IMR-90 (cell line): ENCODE measurements at regions not wholly inside any gene's neighbourhood (a gene's known extent, or its start where the extent isn't known, plus 50 kb on each side); places are given as distances from the start of the nearest gene placed in this dataset.

Source experiments
- ATAC-seq: fragments of 200-7000 bp; cut with Tn5 transposase; 2 replicates; pipeline ENCODE4 v1.9.1; 2020; ENCODE audit warnings: low read depth, mild to moderate bottlenecking, moderate library complexity
- BruUV-seq: library from RNA; stranded (reverse); fragments of 400-500 nt; replicated peaks from 2 replicates; lab custom pipeline; 2021; lab: Mats Ljungman, UMichigan
- CTCF ChIA-PET: fragments of 300-600 bp; formaldehyde crosslinking; extraction: SDS; loops from one replicate; lab custom pipeline; 2021; ENCODE audit warnings: antibody characterized with exemption; lab: Yijun Ruan, JAX
- POLR2A ChIA-PET: fragments of 300-600 bp; sonication (Branson Sonifier 250); formaldehyde crosslinking; loops from one replicate; lab custom pipeline; 2022; ENCODE audit warnings: antibody characterized with exemption; ENCODE audit not compliant: unreplicated experiment; lab: Charles Lee
- DNase-seq: peaks from one replicate; pipeline ENCODE4 v3.0.0; 2013
- H2AFZ ChIP-seq: replicated peaks from 2 replicates; pipeline ENCODE3; 2013; ENCODE audit warnings: low read length, mild to moderate bottlenecking; ENCODE audit not compliant: poor library complexity
- H2AK5ac ChIP-seq: 2 replicates; pipeline ENCODE4 v1.6.1; 2013; ENCODE audit warnings: low read depth, low read length, inconsistent platforms
- H2AK9ac ChIP-seq: replicated peaks from 2 replicates; pipeline ENCODE3; 2013; ENCODE audit warnings: mild to moderate bottlenecking, low read depth, low read length, moderate library complexity; ENCODE audit not compliant: poor library complexity
- H2BK120ac ChIP-seq: 2 replicates; pipeline ENCODE4 v1.6.1; 2013; ENCODE audit warnings: low read depth, low read length, inconsistent platforms
- H2BK15ac ChIP-seq: 3 replicates; pipeline ENCODE4 v1.6.1; 2013; ENCODE audit warnings: low read depth, low read length, inconsistent platforms
- H2BK20ac ChIP-seq: 2 replicates; pipeline ENCODE4 v1.6.1; 2013; ENCODE audit warnings: low read depth, mild to moderate bottlenecking, inconsistent platforms, low read length, moderate library complexity
- H2BK5ac ChIP-seq: 2 replicates; pipeline ENCODE4 v1.6.1; 2013; ENCODE audit warnings: mild to moderate bottlenecking, low read depth, low read length, inconsistent platforms; ENCODE audit not compliant: poor library complexity, severe bottlenecking
- H3K14ac ChIP-seq: replicated peaks from 2 replicates; pipeline ENCODE4 v1.6.1; 2013; ENCODE audit warnings: low read depth, low read length, inconsistent platforms
- H3K18ac ChIP-seq: 2 replicates; pipeline ENCODE4 v1.6.1; 2013; ENCODE audit warnings: low read depth, low read length, control low read depth
- H3K23ac ChIP-seq: 2 replicates; pipeline ENCODE4 v1.6.1; 2013; ENCODE audit warnings: low read depth, low read length, inconsistent platforms
- H3K27ac ChIP-seq: 2 replicates; pipeline ENCODE4 v1.5.1; 2013; ENCODE audit warnings: mild to moderate bottlenecking, control low read depth, low read length; ENCODE audit not compliant: insufficient read depth
- H3K27me3 ChIP-seq: 2 replicates; pipeline ENCODE4 v1.6.1; 2013; ENCODE audit warnings: low read length; ENCODE audit not compliant: control insufficient read depth, insufficient read depth
- H3K36me3 ChIP-seq: 2 replicates; pipeline ENCODE4 v1.6.1; 2013; ENCODE audit warnings: low read length, mixed read lengths; ENCODE audit not compliant: control insufficient read depth, insufficient read depth
- H3K4ac ChIP-seq: 2 replicates; pipeline ENCODE4 v1.6.1; 2013; ENCODE audit warnings: low read depth, low read length, inconsistent platforms
- H3K4me1 ChIP-seq: 2 replicates; pipeline ENCODE4 v1.6.1; 2013; ENCODE audit warnings: low read length, mixed read lengths; ENCODE audit not compliant: control insufficient read depth, insufficient read depth
- H3K4me2 ChIP-seq: 2 replicates; pipeline ENCODE4 v1.6.1; 2013; ENCODE audit warnings: low read depth, mild to moderate bottlenecking, control low read depth, low read length, moderate library complexity
- H3K4me3 ChIP-seq: 2 replicates; pipeline ENCODE4 v1.5.1; 2013; ENCODE audit warnings: low read depth, mild to moderate bottlenecking, control low read depth, low read length, moderate library complexity; ENCODE audit not compliant: insufficient read depth
- H3K56ac ChIP-seq: 2 replicates; pipeline ENCODE4 v1.6.1; 2013; ENCODE audit warnings: low read length, inconsistent platforms; ENCODE audit not compliant: insufficient read depth; ENCODE audit errors: extremely low read depth
- H3K79me1 ChIP-seq, 2 experiments: 2 replicates each; pipeline ENCODE4 v1.6.1; 2013; ENCODE audit warnings: low read length in 2 of 2, inconsistent platforms in 1 of 2, low read depth in 1 of 2
- H3K9ac ChIP-seq: 2 replicates; pipeline ENCODE4 v1.6.1; 2013; ENCODE audit warnings: low read depth, low read length, control low read depth
- H3K9me1 ChIP-seq: 2 replicates; pipeline ENCODE4 v1.6.1; 2013; ENCODE audit warnings: low read length, inconsistent platforms; ENCODE audit not compliant: insufficient read depth
- H3K9me3 ChIP-seq: 2 replicates; pipeline ENCODE4 v1.6.1; 2013; ENCODE audit warnings: low read length; ENCODE audit not compliant: control insufficient read depth, insufficient read depth
- H4K20me1 ChIP-seq: 2 replicates; pipeline ENCODE4 v1.6.1; 2013; ENCODE audit warnings: low read length, inconsistent platforms; ENCODE audit not compliant: insufficient read depth
- H4K5ac ChIP-seq: 2 replicates; pipeline ENCODE4 v1.6.1; 2013; ENCODE audit warnings: mild to moderate bottlenecking, low read depth, low read length, control low read depth
- H4K8ac ChIP-seq, 2 experiments: 2 replicates each; pipeline ENCODE4 v1.6.1; 2013; ENCODE audit warnings: low read depth in 2 of 2, low read length in 2 of 2, control low read depth in 1 of 2, inconsistent platforms in 1 of 2
- H4K91ac ChIP-seq: 2 replicates; pipeline ENCODE4 v1.6.1; 2013; ENCODE audit warnings: low read depth, low read length, inconsistent platforms; ENCODE audit not compliant: insufficient read depth
- BHLHE40 ChIP-seq: fragments of 150-350 bp; IDR thresholded peaks from 2 replicates; pipeline ENCODE4 v1.6.1; 2016; ENCODE audit warnings: mild to moderate bottlenecking, low read depth, low read length
- CEBPB ChIP-seq: IDR thresholded peaks from 2 replicates; pipeline ENCODE4 v1.6.1; 2012; ENCODE audit warnings: low read depth, low read length, improper control_type of control experiment
- CHD1 ChIP-seq: IDR thresholded peaks from 2 replicates; pipeline ENCODE4 v1.6.1; 2012; ENCODE audit warnings: low read depth, low read length, improper control_type of control experiment
- CTCF ChIP-seq: conservative IDR thresholded peaks from 2 replicates; pipeline ENCODE4 v1.5.1; 2012; ENCODE audit warnings: mild to moderate bottlenecking, low read depth, low read length, improper control_type of control experiment
- FOS ChIP-seq: fragments of 150-350 bp; IDR thresholded peaks from 2 replicates; pipeline ENCODE4 v1.6.1; 2016; ENCODE audit warnings: low read depth, low read length
- MAFK ChIP-seq: IDR thresholded peaks from 2 replicates; pipeline ENCODE4 v1.6.1; 2012; ENCODE audit warnings: low read depth, low read length, improper control_type of control experiment
- MAZ ChIP-seq: IDR thresholded peaks from 2 replicates; pipeline ENCODE4 v1.6.1; 2012; ENCODE audit warnings: low read depth, mild to moderate bottlenecking, low read length, improper control_type of control experiment, moderate library complexity, borderline replicate concordance
- MXI1 ChIP-seq: IDR thresholded peaks from 2 replicates; pipeline ENCODE4 v1.6.1; 2012; ENCODE audit warnings: low read depth, mild to moderate bottlenecking, low read length, moderate library complexity, borderline replicate concordance
- NFE2L2 ChIP-seq: fragments of 150-350 bp; IDR thresholded peaks from 2 replicates; pipeline ENCODE4 v1.6.1; 2016; ENCODE audit warnings: low read depth, mild to moderate bottlenecking, low read length
- POLR2A ChIP-seq: IDR thresholded peaks from 2 replicates; pipeline ENCODE4 v1.6.1; 2012; ENCODE audit warnings: mild to moderate bottlenecking, low read depth, low read length
- RAD21 ChIP-seq: IDR thresholded peaks from 2 replicates; pipeline ENCODE4 v1.6.1; 2012; ENCODE audit warnings: low read length, improper control_type of control experiment
- RCOR1 ChIP-seq: IDR thresholded peaks from 2 replicates; pipeline ENCODE4 v1.6.1; 2012; ENCODE audit warnings: mild to moderate bottlenecking, low read length, improper control_type of control experiment; ENCODE audit not compliant: insufficient replicate concordance
- RFX5 ChIP-seq: IDR thresholded peaks from 2 replicates; pipeline ENCODE4 v1.8.0; 2012; ENCODE audit warnings: low read depth, mild to moderate bottlenecking, low read length, moderate library complexity
- SMC3 ChIP-seq: fragments of 150-350 bp; IDR thresholded peaks from 2 replicates; pipeline ENCODE4 v1.6.1; 2016; ENCODE audit warnings: low read depth, mild to moderate bottlenecking, antibody characterized with exemption, low read length, moderate library complexity
- WGBS, 2 experiments: methylation state at CpG; one replicate each; pipeline versions ENCODE4 v1.1.5 to v1.1.7; 2013; ENCODE audit warnings: missing lambda C conversion rate in 2 of 2; ENCODE audit not compliant: insufficient read length in 1 of 2; ENCODE audit errors: extremely low coverage in 2 of 2; 5-methylcytosine and 5-hydroxymethylcytosine counted together
- dilution Hi-C: fragments of 300-500 bp; cut with HindIII; formaldehyde crosslinking; loops from one replicate; pipeline ENCODE4 v1.14.3; 2018; ENCODE audit warnings: low sequenced_read_pairs; ENCODE audit not compliant: unreplicated experiment
- in situ Hi-C: fragments of 300-500 bp; cut with MboI; formaldehyde crosslinking; loops from 3 replicates; pipeline ENCODE4 v1.14.3; 2019; ENCODE audit warnings: low sequenced_read_pairs, inconsistent platforms, mixed read lengths
- intact Hi-C: fragments of 100-400 bp; cut with micrococcal nuclease; formaldehyde crosslinking; loops from 2 replicates; pipeline ENCODE4 v1.10.0; 2022
- TF ChIP-seq, protein P1 (sequence below): fragments of 150-350 bp; IDR thresholded peaks from 2 replicates; pipeline ENCODE4 v1.6.1; 2017; ENCODE audit warnings: mild to moderate bottlenecking, antibody characterized with exemption, low read length, low read depth
- TF ChIP-seq, protein P2 (sequence below): fragments of 150-350 bp; IDR thresholded peaks from 2 replicates; pipeline ENCODE4 v1.6.1; 2016; ENCODE audit warnings: low read depth, mild to moderate bottlenecking, low read length, moderate library complexity, borderline replicate concordance

GRCh38 chr2:139721411-139721995 lies 941.3 kb upstream of the NXPH2 start:
- BruUV-seq = no TSS peak
- dilution Hi-C loops = no loop called here

More at GRCh38 chr2:139721411-139721995, 941.3 kb upstream of the NXPH2 start:
- Histone ChIP-seq H3K36me3 (no peaks in the 10 kb centered on the region), H3K9me1 (no peaks in the 10 kb centered on the region), H3K23ac (no peak overlapping the region), H3K4me1 (no peaks in the 10 kb centered on the region), H2AFZ (no peak overlapping the region), H3K9me3 (peaks cover 15% of the 10 kb centered on the region), H4K20me1 (no peaks in the 10 kb centered on the region), H3K4ac (no peak overlapping the region), H4K91ac (no peak overlapping the region), H2AK5ac (no peak overlapping the region), H3K4me3 (no peak overlapping the region), H3K27ac (no peak overlapping the region), H4K5ac (no peak overlapping the region), H3K79me1 (no peaks in the 10 kb centered on the region), H3K27me3 (no peaks in the 10 kb centered on the region), H3K9ac (no peak overlapping the region), H2BK20ac (no peak overlapping the region), H2BK5ac (no peak overlapping the region), H3K56ac (no peak overlapping the region), H4K8ac (no peak overlapping the region), H3K4me2 (no peak overlapping the region), H2BK120ac (no peak overlapping the region), H2BK15ac (no peak overlapping the region), H3K14ac (no peak overlapping the region), H3K18ac (no peak overlapping the region), H2AK9ac (no peak overlapping the region)
- intact Hi-C loops = no loop called here
- WGBS, 2 experiments = 32% methylated on average over 3 of the region's 3 CpGs; no CpG with 5 or more reads in 1 of the 2 experiments
- in situ Hi-C loops = no loop called here
- POLR2A ChIA-PET = no interaction called here
- CTCF ChIA-PET = no interaction called here
- no peak for DNase-seq
- no peak for TF ChIP-seq POLR2A
- no peak for TF ChIP-seq CEBPB
- TF ChIP-seq BHLHE40 = no peak
- TF ChIP-seq, protein P1, sequence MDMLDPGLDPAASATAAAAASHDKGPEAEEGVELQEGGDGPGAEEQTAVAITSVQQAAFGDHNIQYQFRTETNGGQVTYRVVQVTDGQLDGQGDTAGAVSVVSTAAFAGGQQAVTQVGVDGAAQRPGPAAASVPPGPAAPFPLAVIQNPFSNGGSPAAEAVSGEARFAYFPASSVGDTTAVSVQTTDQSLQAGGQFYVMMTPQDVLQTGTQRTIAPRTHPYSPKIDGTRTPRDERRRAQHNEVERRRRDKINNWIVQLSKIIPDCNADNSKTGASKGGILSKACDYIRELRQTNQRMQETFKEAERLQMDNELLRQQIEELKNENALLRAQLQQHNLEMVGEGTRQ = no peak
- no peak for TF ChIP-seq FOS
- TF ChIP-seq RFX5 = no peak
- TF ChIP-seq RCOR1 = no peak
- no peak for TF ChIP-seq NFE2L2
- TF ChIP-seq RAD21 = no peak
- TF ChIP-seq MXI1 = no peak
- TF ChIP-seq SMC3 = no peak
- TF ChIP-seq CTCF = no peak
- no peak for TF ChIP-seq MAFK
- TF ChIP-seq, protein P2, sequence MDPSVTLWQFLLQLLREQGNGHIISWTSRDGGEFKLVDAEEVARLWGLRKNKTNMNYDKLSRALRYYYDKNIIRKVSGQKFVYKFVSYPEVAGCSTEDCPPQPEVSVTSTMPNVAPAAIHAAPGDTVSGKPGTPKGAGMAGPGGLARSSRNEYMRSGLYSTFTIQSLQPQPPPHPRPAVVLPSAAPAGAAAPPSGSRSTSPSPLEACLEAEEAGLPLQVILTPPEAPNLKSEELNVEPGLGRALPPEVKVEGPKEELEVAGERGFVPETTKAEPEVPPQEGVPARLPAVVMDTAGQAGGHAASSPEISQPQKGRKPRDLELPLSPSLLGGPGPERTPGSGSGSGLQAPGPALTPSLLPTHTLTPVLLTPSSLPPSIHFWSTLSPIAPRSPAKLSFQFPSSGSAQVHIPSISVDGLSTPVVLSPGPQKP = no peak
- no peak for TF ChIP-seq CHD1
- no peak for TF ChIP-seq MAZ
- no peak for ATAC-seq
